HCT116 (cell line): ENCODE measurements at regions not wholly inside any gene's neighbourhood (a gene's known extent, or its start where the extent isn't known, plus 50 kb on each side); places are given as distances from the start of the nearest gene placed in this dataset.

Source experiments
- ATAC-seq: fragments of 200-7000 bp; cut with Tn5 transposase; 2 replicates; pipeline ENCODE4 v1.9.1; 2020; ENCODE audit warnings: mild to moderate bottlenecking, moderate library complexity
- BruUV-seq: library from RNA; stranded (reverse); fragments of 400-500 nt; replicated peaks from 2 replicates; lab custom pipeline; 2021; lab: Mats Ljungman, UMichigan
- CTCF ChIA-PET: fragments of 300-600 bp; sonication (Branson Sonifier 250); formaldehyde crosslinking; loops from one replicate; lab custom pipeline; 2021; ENCODE audit warnings: antibody characterized with exemption; lab: Charles Lee
- POLR2A ChIA-PET: fragments of 300-600, 350-600 bp; sonication (Branson Sonifier 250); formaldehyde crosslinking; loops from one replicate; lab custom pipeline; 2021; ENCODE audit warnings: antibody characterized with exemption; lab: Charles Lee
- RAD21 ChIA-PET, 2 experiments: fragments of 300-600 bp; sonication (Branson Sonifier 250); formaldehyde crosslinking; loops; one replicate each; lab custom pipeline; 2023; ENCODE audit warnings: low total read pairs in 2 of 2; ENCODE audit not compliant: uncharacterized antibody in 2 of 2, unreplicated experiment in 2 of 2, low non-redundant PET in 1 of 2; lab: Charles Lee
- DNase-seq: peaks from one replicate; pipeline ENCODE4 v3.0.0-alpha.2; 2010; ENCODE audit warnings: low read depth, low spot score
- H2AFZ ChIP-seq: fragments of 200-600 bp; shearing (Covaris generic), sonication (generic); 2 replicates; pipeline ENCODE4 v1.6.1; 2017; ENCODE audit warnings: low read depth, mixed run types, mixed read lengths, antibody characterized with exemption, low read length; ENCODE audit not compliant: poor library complexity, severe bottlenecking
- H3K27ac ChIP-seq: 2 replicates; pipeline ENCODE4 v1.5.1; 2012; ENCODE audit warnings: low read depth, low read length
- H3K27me3 ChIP-seq: fragments of 200-600 bp; sonication (generic); 2 replicates; pipeline ENCODE4 v1.6.1; 2016; ENCODE audit warnings: mixed run types, low read length, mixed read lengths; ENCODE audit not compliant: insufficient read depth
- H3K36me3 ChIP-seq, 2 experiments: fragments of 200-500 bp in 1 of 2; fragments of 200-600 bp in 1 of 2; sonication (Bioruptor generic) in 1 of 2; sonication (generic) in 1 of 2; 2 replicates each; pipeline versions ENCODE4 v1.5.1 to v1.6.1; 2014 to 2016; ENCODE audit warnings: low read length in 2 of 2, inconsistent platforms in 1 of 2, mixed read lengths in 1 of 2, mixed run types in 1 of 2; ENCODE audit not compliant: insufficient read depth in 2 of 2, control insufficient read depth in 1 of 2
- H3K4me1 ChIP-seq, 2 experiments: fragments of 200-600 bp in 1 of 2; sonication (generic) in 1 of 2; 2 replicates each; pipeline versions ENCODE4 v1.5.1 to v1.6.1; 2012 to 2017; ENCODE audit warnings: low read length in 2 of 2, inconsistent platforms in 1 of 2, mild to moderate bottlenecking in 1 of 2, mixed read lengths in 1 of 2, mixed run types in 1 of 2, moderate library complexity in 1 of 2; ENCODE audit not compliant: insufficient read depth in 2 of 2, control insufficient read depth in 1 of 2
- H3K4me2 ChIP-seq: fragments of 200-600 bp; sonication (generic); 2 replicates; pipeline ENCODE4 v1.6.1; 2017; ENCODE audit warnings: mixed run types, low read length, mixed read lengths
- H3K4me3 ChIP-seq, 2 experiments: fragments of 200-600 bp in 1 of 2; sonication (generic) in 1 of 2; replicated peaks in 1 of 2; 2 replicates each; pipeline ENCODE4 v1.5.1; 2011 to 2016; ENCODE audit warnings: low read length in 2 of 2, control low read depth in 1 of 2, low read depth in 1 of 2, mild to moderate bottlenecking in 1 of 2, mixed read lengths in 1 of 2, mixed run types in 1 of 2
- H3K79me2 ChIP-seq: fragments of 200-600 bp; sonication (generic); 2 replicates; pipeline ENCODE4 v1.6.1; 2017; ENCODE audit warnings: mild to moderate bottlenecking, mixed run types, low read length, moderate library complexity, mixed read lengths; ENCODE audit not compliant: insufficient read depth
- H3K9ac ChIP-seq: fragments of 200-600 bp; sonication (generic); 2 replicates; pipeline ENCODE4 v1.6.1; 2016; ENCODE audit warnings: low read length, mixed read lengths
- H3K9me2 ChIP-seq: fragments of 200-600 bp; sonication (generic), shearing (Covaris generic); 2 replicates; pipeline ENCODE4 v1.6.1; 2017; ENCODE audit warnings: mixed run types, mild to moderate bottlenecking, moderate library complexity; ENCODE audit not compliant: insufficient read depth
- H3K9me3 ChIP-seq, 2 experiments: fragments of 200-500 bp in 1 of 2; fragments of 200-600 bp in 1 of 2; sonication (Bioruptor generic) in 1 of 2; sonication (generic) in 1 of 2; 2 replicates each; pipeline ENCODE4 v1.6.1; 2014 to 2017; ENCODE audit warnings: low read length in 2 of 2, mixed read lengths in 2 of 2, inconsistent platforms in 1 of 2, low read depth in 1 of 2, mild to moderate bottlenecking in 1 of 2, mixed run types in 1 of 2, moderate library complexity in 1 of 2; ENCODE audit not compliant: control insufficient read depth in 1 of 2, insufficient read depth in 1 of 2
- H4K20me1 ChIP-seq: fragments of 200-600 bp; sonication (generic), shearing (Covaris generic); 2 replicates; pipeline ENCODE4 v1.6.1; 2017; ENCODE audit warnings: mixed run types, mild to moderate bottlenecking, moderate library complexity; ENCODE audit not compliant: insufficient read depth
- CBX3 ChIP-seq: IDR thresholded peaks from 2 replicates; pipeline ENCODE4 v1.6.1; 2012; ENCODE audit warnings: low read depth
- CEBPB ChIP-seq: IDR thresholded peaks from 2 replicates; pipeline ENCODE4 v1.6.1; 2012; ENCODE audit warnings: low read depth
- EGR1 ChIP-seq: IDR thresholded peaks from 2 replicates; pipeline ENCODE4 v1.6.1; 2012; ENCODE audit warnings: low read depth
- FOSL1 ChIP-seq: IDR thresholded peaks from 2 replicates; pipeline ENCODE4 v1.6.1; 2012; ENCODE audit warnings: low read depth
- JUND ChIP-seq: IDR thresholded peaks from 2 replicates; pipeline ENCODE4 v1.6.1; 2012
- POLR2A ChIP-seq: IDR thresholded peaks from 2 replicates; pipeline ENCODE4 v1.7.0; 2011; ENCODE audit warnings: borderline replicate concordance; ENCODE audit not compliant: insufficient read depth, insufficient read length; ENCODE audit errors: extremely low read depth
- POLR2AphosphoS5 ChIP-seq: IDR thresholded peaks from 2 replicates; pipeline ENCODE4 v1.6.1; 2011; ENCODE audit warnings: mild to moderate bottlenecking, low read depth, low read length, moderate library complexity
- RAD21 ChIP-seq: IDR thresholded peaks from 2 replicates; pipeline ENCODE4 v1.6.1; 2012; ENCODE audit warnings: low read depth, mild to moderate bottlenecking
- REST ChIP-seq: IDR thresholded peaks from 2 replicates; pipeline ENCODE4 v1.6.1; 2012; ENCODE audit warnings: low read depth
- SIN3A ChIP-seq: IDR thresholded peaks from 2 replicates; pipeline ENCODE4 v1.6.1; 2012; ENCODE audit warnings: low read depth
- SP1 ChIP-seq: IDR thresholded peaks from 2 replicates; pipeline ENCODE4 v1.6.1; 2012; ENCODE audit warnings: low read depth
- TCF7L2 ChIP-seq: IDR thresholded peaks from 2 replicates; pipeline ENCODE4 v1.7.0; 2011; ENCODE audit warnings: borderline replicate concordance, inconsistent platforms; ENCODE audit not compliant: insufficient read depth, insufficient read length; ENCODE audit errors: extremely low read depth
- YY1 ChIP-seq: IDR thresholded peaks from 2 replicates; pipeline ENCODE4 v1.6.1; 2011; ENCODE audit warnings: low read length, low read depth, moderate library complexity, mild to moderate bottlenecking; ENCODE audit not compliant: insufficient replicate concordance; ENCODE audit errors: extremely low read depth
- ZBTB33 ChIP-seq: IDR thresholded peaks from 2 replicates; pipeline ENCODE4 v1.6.1; 2011; ENCODE audit warnings: mild to moderate bottlenecking, low read length, moderate library complexity; ENCODE audit not compliant: insufficient replicate concordance; ENCODE audit errors: extremely low read depth
- ZFX ChIP-seq: fragments of 450-650 bp; IDR thresholded peaks from 2 replicates; pipeline ENCODE4 v1.6.1; 2017
- intact Hi-C: fragments of 100-400 bp; cut with micrococcal nuclease; formaldehyde crosslinking; loops from 2 replicates; pipeline ENCODE4 v1.10.0; 2022
- TF ChIP-seq, protein P1 (sequence below): IDR thresholded peaks from 2 replicates; pipeline ENCODE4 v1.6.1; 2012
- TF ChIP-seq, protein P2 (sequence below): IDR thresholded peaks from 2 replicates; pipeline ENCODE4 v1.6.1; 2012

- ChIA-PET POLR2A (no interaction called here), RAD21 (no interaction called here), CTCF (no interaction called here)
- no peaks in the 10 kb centered on the region for H3K9me2 ChIP-seq
- no peak overlapping the region for H3K27ac ChIP-seq
- ATAC-seq (no peak), DNase-seq (no peak)
- H3K9ac ChIP-seq = no peak overlapping the region
- H4K20me1 ChIP-seq = no peaks in the 10 kb centered on the region
- H3K79me2 ChIP-seq = no peaks in the 10 kb centered on the region
- no peak overlapping the region for H3K4me3 ChIP-seq
- no peak overlapping the region for H2AFZ ChIP-seq
- H3K4me1 ChIP-seq = 0 out of 4 replicates have a peak, but pooled peaks cover 0 to 2% of the 10 kb centered on the region in 2 experiments
- H3K4me2 ChIP-seq = no peak overlapping the region
- H3K9me3 ChIP-seq = no peaks in the 10 kb centered on the region
- intact Hi-C loops = no loop called here
- peaks cover 22% of the 10 kb centered on the region for H3K27me3 ChIP-seq
- no peaks in the 10 kb centered on the region for H3K36me3 ChIP-seq
- no peak for TF ChIP-seq JUND
- no peak for TF ChIP-seq RAD21
- TF ChIP-seq, protein P1, sequence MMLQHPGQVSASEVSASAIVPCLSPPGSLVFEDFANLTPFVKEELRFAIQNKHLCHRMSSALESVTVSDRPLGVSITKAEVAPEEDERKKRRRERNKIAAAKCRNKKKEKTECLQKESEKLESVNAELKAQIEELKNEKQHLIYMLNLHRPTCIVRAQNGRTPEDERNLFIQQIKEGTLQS = no peak
- TF ChIP-seq ZFX = no peak
- TF ChIP-seq CBX3 = no peak
- no peak for TF ChIP-seq SIN3A
- no peak for TF ChIP-seq YY1
- no peak for TF ChIP-seq FOSL1
- TF ChIP-seq POLR2A = no peak
- TF ChIP-seq CEBPB = no peak
- TF ChIP-seq TCF7L2 = no peak
- BruUV-seq = no TSS peak
These were observed 69.8 kb upstream of the PAPPA start for GRCh38 chr9:116083837-116084236.

DNA sequence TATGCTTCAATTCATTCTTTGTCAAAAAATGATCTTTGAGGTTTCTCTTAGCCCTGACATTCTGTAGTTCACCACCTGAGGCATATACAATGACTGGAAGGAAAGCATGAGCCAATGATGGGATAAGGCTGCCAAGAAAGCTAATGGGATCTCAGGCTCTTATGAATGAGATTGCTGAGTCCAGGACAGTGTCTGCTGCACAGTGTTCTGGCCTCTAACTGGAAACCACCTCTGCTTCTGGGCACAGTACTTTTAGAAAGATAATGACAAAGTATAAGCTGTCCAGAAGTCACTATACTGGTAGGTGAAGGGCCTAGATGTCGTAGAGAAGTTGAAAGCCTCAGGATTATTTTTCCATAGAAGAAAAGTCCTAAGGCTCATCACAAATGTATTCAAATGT is 69.1 kb upstream of the PAPPA start:
- DNase-seq = no peak
- intact Hi-C loops = no loop called here
- H3K27ac ChIP-seq = no peak overlapping the region
- H3K9ac ChIP-seq = no peak overlapping the region
- 0 out of 4 replicates have a peak, but pooled peaks cover 0 to 2% of the 10 kb centered on the region in 2 experiments for H3K4me1 ChIP-seq
- BruUV-seq = no TSS peak
- peaks cover 21% of the 10 kb centered on the region for H3K27me3 ChIP-seq
- no peak overlapping the region for H3K4me3 ChIP-seq
- H3K79me2 ChIP-seq = no peaks in the 10 kb centered on the region
- ChIA-PET RAD21 (no interaction called here), CTCF (no interaction called here), POLR2A (no interaction called here)
- H3K9me2 ChIP-seq = no peaks in the 10 kb centered on the region
- no peak for ATAC-seq
- no peaks in the 10 kb centered on the region for H3K9me3 ChIP-seq
- H4K20me1 ChIP-seq = no peaks in the 10 kb centered on the region
- H3K36me3 ChIP-seq = no peaks in the 10 kb centered on the region
- no peak overlapping the region for H3K4me2 ChIP-seq
- no peak overlapping the region for H2AFZ ChIP-seq
- TF ChIP-seq ZBTB33 (no peak), CBX3 (no peak), YY1 (no peak), ZFX (no peak), EGR1 (no peak), RAD21 (no peak), SP1 (no peak), CEBPB (no peak), REST (no peak), POLR2AphosphoS5 (no peak)
- TF ChIP-seq, protein P2, sequence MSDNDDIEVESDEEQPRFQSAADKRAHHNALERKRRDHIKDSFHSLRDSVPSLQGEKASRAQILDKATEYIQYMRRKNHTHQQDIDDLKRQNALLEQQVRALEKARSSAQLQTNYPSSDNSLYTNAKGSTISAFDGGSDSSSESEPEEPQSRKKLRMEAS = no peak
